PC-9 (cell line): ENCODE measurements at regions not wholly inside any gene's neighbourhood (a gene's known extent, or its start where the extent isn't known, plus 50 kb on each side); places are given as distances from the start of the nearest gene placed in this dataset.

Experiments
- BruUV-seq: library from RNA; stranded (reverse); fragments of 400-500 nt; replicated peaks from 2 replicates; lab custom pipeline; 2021; lab: Mats Ljungman, UMichigan
- CTCF ChIA-PET: fragments of 300-600 bp; sonication (Branson Sonifier 250); formaldehyde crosslinking; loops from one replicate; lab custom pipeline; 2022; ENCODE audit warnings: antibody characterized with exemption; lab: Charles Lee
- POLR2A ChIA-PET: fragments of 300-600 bp; sonication (Branson Sonifier 250); formaldehyde crosslinking; loops from one replicate; lab custom pipeline; 2022; ENCODE audit warnings: antibody characterized with exemption; ENCODE audit not compliant: unreplicated experiment; lab: Charles Lee
- DNase-seq, 2 experiments: peaks; one replicate each; pipeline versions ENCODE4 v3.0.0 to v3.0.0-alpha.2; 2015 to 2022; ENCODE audit warnings: mixed read lengths in 1 of 2
- H2AFZ ChIP-seq: fragments of 200-600 bp; sonication (generic); 2 replicates; pipeline ENCODE4 v1.8.1; 2017; ENCODE audit warnings: antibody characterized with exemption
- H3F3A ChIP-seq: fragments of 200-600 bp; sonication (generic); 2 replicates; pipeline ENCODE4 v1.8.1; 2017; ENCODE audit warnings: antibody characterized with exemption, mild to moderate bottlenecking, low read depth; ENCODE audit not compliant: insufficient read depth
- H3K27ac ChIP-seq: fragments of 200-600 bp; sonication (generic); 2 replicates; pipeline ENCODE4 v1.6.1; 2016; ENCODE audit warnings: mixed run types
- H3K27me3 ChIP-seq: fragments of 200-600 bp; sonication (generic); 2 replicates; pipeline ENCODE4 v1.6.1; 2016; ENCODE audit warnings: low read depth, mixed run types; ENCODE audit not compliant: insufficient read depth
- H3K36me3 ChIP-seq: fragments of 200-600 bp; sonication (generic); 2 replicates; pipeline ENCODE4 v1.6.1; 2016; ENCODE audit warnings: low read depth, mixed run types
- H3K4me1 ChIP-seq: fragments of 200-600 bp; sonication (generic); replicated peaks from 2 replicates; pipeline ENCODE4 v1.6.1; 2016; ENCODE audit warnings: mixed run types; ENCODE audit not compliant: insufficient read depth
- H3K4me2 ChIP-seq: fragments of 200-600 bp; sonication (generic); 2 replicates; pipeline ENCODE4 v1.6.1; 2017; ENCODE audit warnings: mixed run types
- H3K4me3 ChIP-seq: fragments of 200-600 bp; sonication (generic); 2 replicates; pipeline ENCODE4 v1.6.1; 2016; ENCODE audit warnings: mixed run types
- H3K79me2 ChIP-seq: fragments of 200-600 bp; sonication (generic); 2 replicates; pipeline ENCODE4 v1.6.1; 2017; ENCODE audit warnings: low read depth, mixed run types
- H3K9me2 ChIP-seq: fragments of 200-600 bp; sonication (generic); 2 replicates; pipeline ENCODE4 v1.8.1; 2017; ENCODE audit warnings: mild to moderate bottlenecking; ENCODE audit not compliant: insufficient read depth
- H3K9me3 ChIP-seq: fragments of 200-600 bp; sonication (generic); 2 replicates; pipeline ENCODE4 v1.8.1; 2016; ENCODE audit warnings: low read depth; ENCODE audit not compliant: insufficient read depth
- H4K20me1 ChIP-seq: fragments of 200-600 bp; sonication (generic); 2 replicates; pipeline ENCODE4 v1.8.1; 2017; ENCODE audit not compliant: insufficient read depth
- EZH2 ChIP-seq: fragments of 200-600 bp; sonication (generic); IDR thresholded peaks from 2 replicates; pipeline ENCODE4 v1.8.0; 2017; ENCODE audit warnings: antibody characterized with exemption, low read depth
- intact Hi-C: fragments of 100-400 bp; cut with micrococcal nuclease; formaldehyde crosslinking; loops from one replicate; pipeline ENCODE4 v1.10.0; 2022; ENCODE audit not compliant: unreplicated experiment
- TF ChIP-seq, protein P1 (sequence below): fragments of 200-600 bp; sonication (generic); conservative IDR thresholded peaks from 2 replicates; pipeline ENCODE4 v1.6.1; 2017; ENCODE audit warnings: mixed run types, antibody characterized with exemption, mild to moderate bottlenecking, moderate library complexity

DNA sequence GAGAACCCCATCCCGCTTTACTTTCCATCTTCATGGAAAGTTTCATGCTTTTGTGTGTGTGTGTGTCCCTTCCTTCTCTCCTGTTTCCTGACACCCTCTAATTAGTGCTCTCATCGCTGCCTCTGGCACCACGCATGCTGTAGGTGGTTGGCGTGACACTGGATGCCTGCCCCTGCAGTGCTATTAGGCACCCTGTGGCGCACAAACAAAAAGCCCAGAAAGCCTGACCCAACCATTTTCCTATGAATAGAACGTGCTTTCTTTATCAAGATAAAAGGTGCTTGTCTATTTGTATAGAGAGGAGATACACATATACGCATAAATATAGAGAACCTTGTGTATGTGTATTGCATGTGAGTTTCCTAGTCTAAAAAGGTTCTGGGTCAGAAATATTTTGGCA, 120.8 kb upstream of the CDCA7L start:
- H3K4me2 ChIP-seq, result no peak overlapping the region
- no peak for DNase-seq
- TF ChIP-seq EZH2, result no peak
- TF ChIP-seq, protein P1, sequence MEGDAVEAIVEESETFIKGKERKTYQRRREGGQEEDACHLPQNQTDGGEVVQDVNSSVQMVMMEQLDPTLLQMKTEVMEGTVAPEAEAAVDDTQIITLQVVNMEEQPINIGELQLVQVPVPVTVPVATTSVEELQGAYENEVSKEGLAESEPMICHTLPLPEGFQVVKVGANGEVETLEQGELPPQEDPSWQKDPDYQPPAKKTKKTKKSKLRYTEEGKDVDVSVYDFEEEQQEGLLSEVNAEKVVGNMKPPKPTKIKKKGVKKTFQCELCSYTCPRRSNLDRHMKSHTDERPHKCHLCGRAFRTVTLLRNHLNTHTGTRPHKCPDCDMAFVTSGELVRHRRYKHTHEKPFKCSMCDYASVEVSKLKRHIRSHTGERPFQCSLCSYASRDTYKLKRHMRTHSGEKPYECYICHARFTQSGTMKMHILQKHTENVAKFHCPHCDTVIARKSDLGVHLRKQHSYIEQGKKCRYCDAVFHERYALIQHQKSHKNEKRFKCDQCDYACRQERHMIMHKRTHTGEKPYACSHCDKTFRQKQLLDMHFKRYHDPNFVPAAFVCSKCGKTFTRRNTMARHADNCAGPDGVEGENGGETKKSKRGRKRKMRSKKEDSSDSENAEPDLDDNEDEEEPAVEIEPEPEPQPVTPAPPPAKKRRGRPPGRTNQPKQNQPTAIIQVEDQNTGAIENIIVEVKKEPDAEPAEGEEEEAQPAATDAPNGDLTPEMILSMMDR, result no peak
- no peaks in the 10 kb centered on the region for H4K20me1 ChIP-seq
- POLR2A ChIA-PET, result no interaction called here
- H3K79me2 ChIP-seq, result no peaks in the 10 kb centered on the region
- no peaks in the 10 kb centered on the region for H3K4me1 ChIP-seq
- H3K27ac ChIP-seq, result no peak overlapping the region
- no peak overlapping the region for H2AFZ ChIP-seq
- no peaks in the 10 kb centered on the region for H3F3A ChIP-seq
- BruUV-seq, result no TSS peak
- CTCF ChIA-PET, result no interaction called here
- intact Hi-C loops, result no loop called here
- no peak overlapping the region for H3K4me3 ChIP-seq
- no peaks in the 10 kb centered on the region for H3K9me3 ChIP-seq
- 0 out of 2 replicates have a peak, but pooled peaks cover 3% of the 10 kb centered on the region for H3K9me2 ChIP-seq
- H3K27me3 ChIP-seq, result peaks cover 93% of the 10 kb centered on the region
- H3K36me3 ChIP-seq, result no peaks in the 10 kb centered on the region

DNA sequence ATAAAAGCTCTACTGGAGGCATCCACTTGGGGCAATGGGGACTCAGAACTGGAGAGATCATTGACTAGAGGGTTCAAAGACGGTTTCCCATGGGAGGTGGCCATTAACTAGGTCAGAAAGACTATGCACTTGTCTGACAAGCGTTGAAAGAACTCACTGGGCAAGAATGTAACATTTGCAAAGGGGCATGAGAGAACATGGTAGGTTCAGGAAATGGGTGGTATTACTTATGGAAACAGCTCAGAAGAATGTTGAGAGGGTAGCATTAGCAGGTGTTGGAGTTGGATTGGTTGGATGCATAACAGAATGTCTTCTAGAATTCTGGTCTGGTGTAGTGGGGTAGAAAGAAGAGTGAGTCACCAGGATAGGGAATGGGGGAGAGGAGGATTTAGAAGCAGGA, 119.1 kb upstream of the CDCA7L start:
- H3K9me2 ChIP-seq, result 0 out of 2 replicates have a peak, but pooled peaks cover 3% of the 10 kb centered on the region

DNA sequence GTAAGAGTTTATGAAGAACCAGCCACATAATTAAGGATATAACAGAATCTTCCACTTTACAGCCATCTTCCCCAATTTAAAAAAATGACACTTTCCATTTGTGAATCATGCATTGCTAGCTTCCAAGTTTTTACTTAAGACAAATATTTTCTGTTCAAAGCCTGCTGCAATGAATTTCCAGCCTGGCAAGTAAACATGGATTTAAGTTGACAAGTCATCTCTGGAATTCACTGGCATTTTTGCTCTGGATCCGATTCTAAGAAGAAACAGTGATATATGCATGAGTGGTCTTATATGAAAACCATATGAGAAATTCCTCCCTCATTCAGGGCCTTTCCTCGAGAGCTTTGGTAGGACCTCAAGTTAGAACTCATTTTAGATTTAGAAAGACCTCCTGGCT, 116.1 kb upstream of the CDCA7L start:
- Histone ChIP-seq H3K27ac (no peak overlapping the region), H3K4me2 (no peak overlapping the region), H3K9me3 (no peaks in the 10 kb centered on the region), H3K79me2 (no peaks in the 10 kb centered on the region), H3K4me3 (no peak overlapping the region), H3K4me1 (no peaks in the 10 kb centered on the region), H3K36me3 (no peaks in the 10 kb centered on the region), H4K20me1 (no peaks in the 10 kb centered on the region), H3K9me2 (0 out of 2 replicates have a peak, but pooled peaks cover 3% of the 10 kb centered on the region), H3F3A (no peaks in the 10 kb centered on the region), H2AFZ (no peak overlapping the region), H3K27me3 (peaks cover 98% of the 10 kb centered on the region)
- CTCF ChIA-PET, result no interaction called here
- intact Hi-C loops, result no loop called here
- POLR2A ChIA-PET, result no interaction called here
- no peak for DNase-seq
- TF ChIP-seq, protein P1, result no peak
- no peak for TF ChIP-seq EZH2
- BruUV-seq, result no TSS peak

More for the DNA sequence above, 119.1 kb upstream of the CDCA7L start:
- ChIA-PET POLR2A (no interaction called here), CTCF (no interaction called here)
- Histone ChIP-seq H3K27me3 (peaks cover 98% of the 10 kb centered on the region), H4K20me1 (no peaks in the 10 kb centered on the region), H3K4me3 (no peak overlapping the region), H3K9me3 (no peaks in the 10 kb centered on the region), H3K79me2 (no peaks in the 10 kb centered on the region), H3F3A (no peaks in the 10 kb centered on the region), H3K4me1 (no peaks in the 10 kb centered on the region), H2AFZ (no peak overlapping the region), H3K4me2 (no peak overlapping the region), H3K36me3 (no peaks in the 10 kb centered on the region), H3K27ac (no peak overlapping the region)
- DNase-seq, result no peak
- TF ChIP-seq, protein P1, result no peak
- TF ChIP-seq EZH2, result no peak
- BruUV-seq, result no TSS peak
- intact Hi-C loops, result no loop called here
